HepG2 (cell line): ENCODE measurements at regions not wholly inside any gene's neighbourhood (a gene's known extent, or its start where the extent isn't known, plus 50 kb on each side); places are given as distances from the start of the nearest gene placed in this dataset.
"Not testable (repeated sequence)": the region's sequence is repeated elsewhere in the genome, so short reads cannot be mapped to it uniquely, and the experiment has no call there.

Experiments used
- ATAC-seq: fragments of 200-7000 bp; cut with Tn5 transposase; 3 replicates; pipeline ENCODE4 v1.9.1; 2020; ENCODE audit warnings: mild to moderate bottlenecking, moderate library complexity
- BruUV-seq: library from RNA; stranded (reverse); fragments of 400-500 nt; replicated peaks from 2 replicates; lab custom pipeline; 2021; lab: Mats Ljungman, UMichigan
- CTCF ChIA-PET: fragments of 300-600 bp; formaldehyde crosslinking; extraction: SDS; loops from one replicate; lab custom pipeline; 2021; ENCODE audit warnings: low total read pairs, inconsistent platforms, low intra/inter-chr PET ratio; lab: Yijun Ruan, JAX
- POLR2A ChIA-PET: fragments of 350-600 bp; sonication (Branson Sonifier 250); formaldehyde crosslinking; loops from one replicate; lab custom pipeline; 2020; ENCODE audit warnings: antibody characterized with exemption, inconsistent platforms; lab: Yijun Ruan, JAX
- DNase-seq: peaks from one replicate; pipeline ENCODE4 v3.0.0-alpha.2; 2015; ENCODE audit warnings: low spot score
- FAIRE-seq: peaks from 3 replicates; lab custom pipeline; 2011; peaks lifted over from hg19 to GRCh38; lab: Jason Lieb, UNC
- H2AFZ ChIP-seq: one replicate; pipeline ENCODE4 v1.6.1; 2011; ENCODE audit warnings: low read length, inconsistent platforms
- H3K27ac ChIP-seq: fragments of 300-600 bp; 3 replicates; pipeline ENCODE4 v1.8.0; 2011; ENCODE audit warnings: mixed run types, mild to moderate bottlenecking, mixed read lengths, low read length, inconsistent platforms; ENCODE audit not compliant: insufficient read depth; ENCODE audit errors: extremely low read length
- H3K27me3 ChIP-seq, 2 experiments: fragments of 200-600 bp in 1 of 2; 2 replicates in 1 of 2; 3 replicates in 1 of 2; pipeline versions ENCODE4 v1.6.0 to v1.8.0; 2011; ENCODE audit warnings: low read length in 2 of 2, mild to moderate bottlenecking in 2 of 2, moderate library complexity in 2 of 2, inconsistent platforms in 1 of 2; ENCODE audit not compliant: insufficient read depth in 2 of 2, control insufficient read depth in 1 of 2
- H3K36me3 ChIP-seq, 2 experiments: fragments of 200-600 bp in 1 of 2; replicated peaks in 1 of 2; 2 replicates in 1 of 2; 3 replicates in 1 of 2; pipeline versions ENCODE4 v1.5.1 to v1.8.0; 2011; ENCODE audit warnings: low read length in 2 of 2, inconsistent platforms in 1 of 2; ENCODE audit not compliant: insufficient read depth in 2 of 2, control insufficient read depth in 1 of 2
- H3K4me1 ChIP-seq: 2 replicates; pipeline ENCODE4 v1.5.1; 2012; ENCODE audit warnings: low read length, inconsistent platforms; ENCODE audit not compliant: insufficient read depth
- H3K4me2 ChIP-seq: 2 replicates; pipeline ENCODE4 v1.6.0; 2011; ENCODE audit warnings: low read depth, low read length, inconsistent platforms
- H3K4me3 ChIP-seq, 3 experiments: fragments of 200-600 bp in 1 of 3; sonication (generic), shearing (Covaris generic) in 1 of 3; replicated peaks in 1 of 3; 2 replicates each; pipeline ENCODE4 v1.5.1; 2011 to 2016; ENCODE audit warnings: low read length in 3 of 3, inconsistent platforms in 2 of 3, low read depth in 2 of 3, mild to moderate bottlenecking in 2 of 3, control low read depth in 1 of 3, mixed read lengths in 1 of 3; ENCODE audit not compliant: insufficient read depth in 1 of 3
- H3K79me2 ChIP-seq: one replicate; pipeline ENCODE4 v1.6.1; 2011; ENCODE audit warnings: low read length, inconsistent platforms; ENCODE audit not compliant: insufficient read depth
- H3K9ac ChIP-seq: 2 replicates; pipeline ENCODE4 v1.6.0; 2011; ENCODE audit warnings: mild to moderate bottlenecking, low read depth, low read length, inconsistent platforms; ENCODE audit not compliant: insufficient read depth
- H3K9me3 ChIP-seq: 2 replicates; pipeline ENCODE4 v1.5.1; 2012; ENCODE audit warnings: mild to moderate bottlenecking, low read length
- H4K20me1 ChIP-seq: 2 replicates; pipeline ENCODE4 v1.6.0; 2011; ENCODE audit warnings: inconsistent platforms, mild to moderate bottlenecking, low read length, moderate library complexity; ENCODE audit not compliant: insufficient read depth
- WGBS: methylation state at CpG from one replicate; pipeline ENCODE4 v1.1.6; 2017; ENCODE audit warnings: low lambda C conversion rate; 5-methylcytosine and 5-hydroxymethylcytosine counted together
- in situ Hi-C: cut with HindIII; loops from 2 replicates; pipeline ENCODE4 v1.10.0; 2017; ENCODE audit warnings: low pct_unique_long_range_greater_than_20kb; ENCODE audit not compliant: extremely low pct_ligation_motif_present
- intact Hi-C: fragments of 100-400 bp; cut with micrococcal nuclease; formaldehyde crosslinking; loops from one replicate; pipeline ENCODE4 v1.10.0; 2022; ENCODE audit not compliant: unreplicated experiment

- H2AFZ ChIP-seq, H3K79me2 ChIP-seq, FAIRE-seq, POLR2A ChIA-PET, BruUV-seq, H3K4me1 ChIP-seq, H4K20me1 ChIP-seq, ATAC-seq, CTCF ChIA-PET, H3K27me3 ChIP-seq, in situ Hi-C loops, DNase-seq, intact Hi-C loops, H3K36me3 ChIP-seq, H3K4me2 ChIP-seq, H3K4me3 ChIP-seq, H3K9me3 ChIP-seq, H3K27ac ChIP-seq, H3K9ac ChIP-seq: not testable (repeated sequence)
- WGBS = 30% methylated on average over 5 of the region's 5 CpGs
Observed at GRCh38 chr15:20232457-20232856, 309.1 kb downstream of the GOLGA6L6 start.

GRCh38 chr15:20230656-20231055 is 310.9 kb downstream of the GOLGA6L6 start:
- H3K27ac ChIP-seq, H2AFZ ChIP-seq, ATAC-seq, BruUV-seq, H3K4me3 ChIP-seq, FAIRE-seq, H3K9ac ChIP-seq, H3K9me3 ChIP-seq, H4K20me1 ChIP-seq, intact Hi-C loops, in situ Hi-C loops, POLR2A ChIA-PET, H3K36me3 ChIP-seq, H3K4me1 ChIP-seq, H3K27me3 ChIP-seq, H3K79me2 ChIP-seq, DNase-seq, H3K4me2 ChIP-seq, CTCF ChIA-PET: not testable (repeated sequence)
- WGBS = 21% methylated on average over 3 of the region's 3 CpGs

GRCh38 chr15:20228791-20229190 is 312.8 kb downstream of the GOLGA6L6 start:
- FAIRE-seq, H3K4me3 ChIP-seq, H3K27ac ChIP-seq, H3K36me3 ChIP-seq, H4K20me1 ChIP-seq, H2AFZ ChIP-seq, H3K4me1 ChIP-seq, intact Hi-C loops, CTCF ChIA-PET, H3K9me3 ChIP-seq, H3K4me2 ChIP-seq, H3K79me2 ChIP-seq, ATAC-seq, H3K27me3 ChIP-seq, in situ Hi-C loops, DNase-seq, POLR2A ChIA-PET, H3K9ac ChIP-seq, BruUV-seq: not testable (repeated sequence)
- 34% methylated on average over 8 of the region's 8 CpGs for WGBS

- ATAC-seq = not testable (repeated sequence)
Observed at GRCh38 chr15:20227119-20227853, 314.3 kb downstream of the GOLGA6L6 start.

More at GRCh38 chr15:20227119-20227853, 314.3 kb downstream of the GOLGA6L6 start:
- DNase-seq, in situ Hi-C loops, H3K4me1 ChIP-seq, H3K27ac ChIP-seq, H3K9ac ChIP-seq, H3K27me3 ChIP-seq, H3K36me3 ChIP-seq, H3K9me3 ChIP-seq, H2AFZ ChIP-seq, H3K79me2 ChIP-seq, BruUV-seq, H3K4me3 ChIP-seq, CTCF ChIA-PET, intact Hi-C loops, POLR2A ChIA-PET, H3K4me2 ChIP-seq, FAIRE-seq, H4K20me1 ChIP-seq: not testable (repeated sequence)
- 0% methylated on average over 1 of the region's 1 CpG for WGBS
